ENCODE measurements at regions not wholly inside any gene's neighbourhood (a gene's known extent, or its start where the extent isn't known, plus 50 kb on each side); places are given as distances from the start of the nearest gene placed in this dataset.

GRCh38 chr20:19880256-19881079 is 122.4 kb downstream of the RIN2 start:
- Histone ChIP-seq H4K20me1 (ENCODE audit: insufficient read depth, low read length) (no peaks in the 10 kb centered on the region), H3K27ac (ENCODE audit: low read length) (no peak overlapping the region), H3K9me3 (ENCODE audit: insufficient read depth, low read length, severe bottlenecking) (no peaks in the 10 kb centered on the region), H3K9ac (ENCODE audit: low read depth, low read length) (no peak overlapping the region), H3K4me3 (ENCODE audit: low read depth in 1 of 2, low read length in 2 of 2) (no peak overlapping the region), H3K4me2 (ENCODE audit: insufficient read depth, low read length) (no peak overlapping the region), H3K4me1 (ENCODE audit: insufficient read depth, low read length) (no peaks in the 10 kb centered on the region), H2AFZ (ENCODE audit: low read depth, low read length) (no peak overlapping the region), H3K27me3 (ENCODE audit: insufficient read depth, low read length, poor library complexity) (no peaks in the 10 kb centered on the region), H3K36me3 (ENCODE audit: insufficient read depth, low read length) (no peaks in the 10 kb centered on the region), H3K79me2 (ENCODE audit: insufficient read depth, low read length) (no peaks in the 10 kb centered on the region)
- DNase-seq (no peak), ATAC-seq (ENCODE audit: insufficient read depth, low read depth) (no peak)
- TF ChIP-seq EZH2 (IDR thresholded peaks at IDR 0.05; ENCODE audit: borderline replicate concordance, low read depth, low read length, severe bottlenecking) (no peak), CTCF (IDR thresholded peaks at IDR 0.05; ENCODE audit: borderline replicate concordance, extremely low read depth, low read length, poor library complexity, severe bottlenecking) (no peak)

- no peaks in the 10 kb centered on the region for H3K27me3 ChIP-seq (ENCODE audit: insufficient read depth, low read length, poor library complexity)
- H3K4me2 ChIP-seq (ENCODE audit: insufficient read depth, low read length), result no peak overlapping the region
- H2AFZ ChIP-seq (ENCODE audit: low read depth, low read length), result no peak overlapping the region
- no peak overlapping the region for H3K27ac ChIP-seq (ENCODE audit: low read length)
- no peaks in the 10 kb centered on the region for H4K20me1 ChIP-seq (ENCODE audit: insufficient read depth, low read length)
- no peak for TF ChIP-seq CTCF (IDR thresholded peaks at IDR 0.05; ENCODE audit: borderline replicate concordance, extremely low read depth, low read length, poor library complexity, severe bottlenecking)
- TF ChIP-seq EZH2 (IDR thresholded peaks at IDR 0.05; ENCODE audit: borderline replicate concordance, low read depth, low read length, severe bottlenecking), result no peak
- H3K9me3 ChIP-seq (ENCODE audit: insufficient read depth, low read length, severe bottlenecking), result no peaks in the 10 kb centered on the region
- H3K4me3 ChIP-seq (ENCODE audit: low read depth in 1 of 2, low read length in 2 of 2), result no peak overlapping the region
- no peak for DNase-seq
- no peaks in the 10 kb centered on the region for H3K36me3 ChIP-seq (ENCODE audit: insufficient read depth, low read length)
- H3K9ac ChIP-seq (ENCODE audit: low read depth, low read length), result no peak overlapping the region
- H3K4me1 ChIP-seq (ENCODE audit: insufficient read depth, low read length), result no peaks in the 10 kb centered on the region
- H3K79me2 ChIP-seq (ENCODE audit: insufficient read depth, low read length), result no peaks in the 10 kb centered on the region
- no peak for ATAC-seq (ENCODE audit: insufficient read depth, low read depth)
These were observed 123.2 kb downstream of the RIN2 start for GRCh38 chr20:19881080-19881840.

- H4K20me1 ChIP-seq (ENCODE audit: insufficient read depth, low read length), result no peaks in the 10 kb centered on the region
- H3K4me1 ChIP-seq (ENCODE audit: insufficient read depth, low read length), result no peaks in the 10 kb centered on the region
- no peaks in the 10 kb centered on the region for H3K79me2 ChIP-seq (ENCODE audit: insufficient read depth, low read length)
- no peak overlapping the region for H3K4me3 ChIP-seq (ENCODE audit: low read depth in 1 of 2, low read length in 2 of 2)
- TF ChIP-seq EZH2 (IDR thresholded peaks at IDR 0.05; ENCODE audit: borderline replicate concordance, low read depth, low read length, severe bottlenecking) (no peak), CTCF (IDR thresholded peaks at IDR 0.05; ENCODE audit: borderline replicate concordance, extremely low read depth, low read length, poor library complexity, severe bottlenecking) (no peak)
- no peak overlapping the region for H3K4me2 ChIP-seq (ENCODE audit: insufficient read depth, low read length)
- H3K27ac ChIP-seq (ENCODE audit: low read length), result no peak overlapping the region
- H3K9ac ChIP-seq (ENCODE audit: low read depth, low read length), result no peak overlapping the region
- H2AFZ ChIP-seq (ENCODE audit: low read depth, low read length), result no peak overlapping the region
- H3K36me3 ChIP-seq (ENCODE audit: insufficient read depth, low read length), result no peaks in the 10 kb centered on the region
- DNase-seq (no peak), ATAC-seq (ENCODE audit: insufficient read depth, low read depth) (no peak)
- no peaks in the 10 kb centered on the region for H3K9me3 ChIP-seq (ENCODE audit: insufficient read depth, low read length, severe bottlenecking)
- no peaks in the 10 kb centered on the region for H3K27me3 ChIP-seq (ENCODE audit: insufficient read depth, low read length, poor library complexity)
These were observed 123.9 kb downstream of the RIN2 start for GRCh38 chr20:19881990-19882389.

All from DND-41 (cell line).